H1 (cell line): ENCODE measurements at regions not wholly inside any gene's neighbourhood (a gene's known extent, or its start where the extent isn't known, plus 50 kb on each side); places are given as distances from the start of the nearest gene placed in this dataset.

Source experiments
- CTCF ChIA-PET: fragments of 300-600 bp; sonication (Branson Sonifier 250); formaldehyde crosslinking; loops from one replicate; lab custom pipeline; 2021; ENCODE audit not compliant: partially characterized antibody; lab: Charles Lee
- POLR2A ChIA-PET: fragments of 300-600 bp; sonication (Branson Sonifier 250); formaldehyde crosslinking; loops from one replicate; lab custom pipeline; 2021; ENCODE audit warnings: inconsistent platforms; ENCODE audit not compliant: partially characterized antibody; lab: Charles Lee
- DNase-seq, 2 experiments: peaks; one replicate each; pipeline versions ENCODE4 v3.0.0 to v3.0.0-alpha.2; 2010 to 2022; ENCODE audit warnings: low spot score in 2 of 2, low read depth in 1 of 2, mixed read lengths in 1 of 2
- FAIRE-seq: peaks from 2 replicates; lab custom pipeline; 2011; peaks lifted over from hg19 to GRCh38; lab: Jason Lieb, UNC
- H2AFZ ChIP-seq: 2 replicates; pipeline ENCODE4 v1.8.1; 2012; ENCODE audit warnings: low read length, inconsistent platforms
- H2AK5ac ChIP-seq: 2 replicates; pipeline ENCODE4 v1.6.1; 2013; ENCODE audit warnings: low read depth, low read length
- H2BK120ac ChIP-seq: replicated peaks from 2 replicates; pipeline ENCODE3; 2013; ENCODE audit warnings: low read depth, low read length, inconsistent platforms
- H2BK12ac ChIP-seq: 2 replicates; pipeline ENCODE4 v1.6.1; 2013; ENCODE audit warnings: low read depth, low read length
- H2BK15ac ChIP-seq: 2 replicates; pipeline ENCODE4 v1.6.1; 2013; ENCODE audit warnings: low read length
- H2BK20ac ChIP-seq: 2 replicates; pipeline ENCODE4 v1.6.1; 2013; ENCODE audit warnings: low read length
- H2BK5ac ChIP-seq: 2 replicates; pipeline ENCODE4 v1.6.1; 2013; ENCODE audit warnings: low read depth, low read length
- H3K14ac ChIP-seq: 2 replicates; pipeline ENCODE4 v1.6.1; 2013; ENCODE audit warnings: inconsistent platforms; ENCODE audit not compliant: insufficient read length
- H3K18ac ChIP-seq: 2 replicates; pipeline ENCODE4 v1.6.1; 2013; ENCODE audit warnings: low read length; ENCODE audit errors: extremely low read depth
- H3K23ac ChIP-seq: 2 replicates; pipeline ENCODE4 v1.6.1; 2013; ENCODE audit warnings: inconsistent platforms; ENCODE audit not compliant: insufficient read length
- H3K23me2 ChIP-seq: 2 replicates; pipeline ENCODE4 v1.6.1; 2013; ENCODE audit warnings: low read depth, low read length
- H3K27ac ChIP-seq: 2 replicates; pipeline ENCODE4 v1.6.1; 2011; ENCODE audit warnings: low read depth, low read length, inconsistent platforms
- H3K27me3 ChIP-seq, 4 experiments: replicated peaks in 1 of 4; 1 replicate in 1 of 4; 2 replicates in 3 of 4; pipeline versions ENCODE4 v1.6.1 to v1.8.1; 2011 to 2013; ENCODE audit warnings: low read length in 3 of 4, mild to moderate bottlenecking in 3 of 4, inconsistent platforms in 2 of 4, mixed read lengths in 2 of 4, moderate library complexity in 1 of 4; ENCODE audit not compliant: control insufficient read depth in 3 of 4, insufficient read depth in 3 of 4; ENCODE audit errors: extremely low read depth in 1 of 4
- H3K36me3 ChIP-seq, 4 experiments: 2 replicates each; pipeline versions ENCODE4 v1.6.1 to v1.8.1; 2011 to 2013; ENCODE audit warnings: mild to moderate bottlenecking in 4 of 4, low read length in 3 of 4, moderate library complexity in 2 of 4, control low read depth in 1 of 4, inconsistent platforms in 1 of 4; ENCODE audit not compliant: insufficient read depth in 4 of 4, control insufficient read depth in 2 of 4
- H3K4ac ChIP-seq: replicated peaks from 2 replicates; pipeline ENCODE3; 2013; ENCODE audit warnings: low read length, low read depth, mixed read lengths, inconsistent platforms; ENCODE audit not compliant: insufficient read length
- H3K4me1 ChIP-seq, 4 experiments: replicated peaks in 1 of 4; 1 replicate in 1 of 4; 2 replicates in 3 of 4; pipeline versions ENCODE4 v1.6.1 to v1.8.1; 2011 to 2013; ENCODE audit warnings: low read length in 3 of 4, inconsistent platforms in 2 of 4, mixed read lengths in 1 of 4; ENCODE audit not compliant: insufficient read depth in 4 of 4, control insufficient read depth in 3 of 4
- H3K4me2 ChIP-seq, 2 experiments: 2 replicates each; pipeline versions ENCODE4 v1.6.1 to v1.8.1; 2011 to 2013; ENCODE audit warnings: low read depth in 2 of 2, low read length in 2 of 2, control low read depth in 1 of 2, inconsistent platforms in 1 of 2, mild to moderate bottlenecking in 1 of 2; ENCODE audit not compliant: insufficient read depth in 1 of 2
- H3K4me3 ChIP-seq, 4 experiments: fragments of 200-600, 300-600 bp in 1 of 4; sonication (generic), shearing (Covaris generic), sonication (Bioruptor Twin) in 1 of 4; 2 replicates each; pipeline versions ENCODE4 v1.5.1 to v1.8.1; 2011 to 2016; ENCODE audit warnings: low read length in 4 of 4, low read depth in 3 of 4, control low read depth in 2 of 4, inconsistent platforms in 2 of 4, mild to moderate bottlenecking in 2 of 4, mixed read lengths in 1 of 4, moderate library complexity in 1 of 4; ENCODE audit not compliant: insufficient read depth in 2 of 4; ENCODE audit errors: extremely low read depth in 1 of 4
- H3K56ac ChIP-seq: replicated peaks from 2 replicates; pipeline ENCODE3; 2013; ENCODE audit warnings: low read depth, mild to moderate bottlenecking, mixed read lengths, low read length, inconsistent platforms; ENCODE audit not compliant: insufficient read length
- H3K79me1 ChIP-seq: 2 replicates; pipeline ENCODE4 v1.6.1; 2013; ENCODE audit warnings: low read depth, low read length, control low read depth
- H3K79me2 ChIP-seq, 2 experiments: 2 replicates each; pipeline versions ENCODE4 v1.6.1 to v1.8.1; 2012 to 2013; ENCODE audit warnings: low read length in 2 of 2, mild to moderate bottlenecking in 2 of 2, inconsistent platforms in 1 of 2; ENCODE audit not compliant: insufficient read depth in 2 of 2, control insufficient read depth in 1 of 2
- H3K9ac ChIP-seq, 4 experiments: replicated peaks in 1 of 4; 1 replicate in 1 of 4; 2 replicates in 3 of 4; pipeline versions ENCODE4 v1.6.1 to v1.8.1; 2011 to 2013; ENCODE audit warnings: low read depth in 3 of 4, low read length in 3 of 4, control low read depth in 2 of 4, mild to moderate bottlenecking in 2 of 4, moderate library complexity in 2 of 4, inconsistent platforms in 1 of 4; ENCODE audit errors: extremely low read depth in 1 of 4
- H3K9me3 ChIP-seq, 2 experiments: 2 replicates each; pipeline versions ENCODE4 v1.6.1 to v1.8.1; 2012 to 2013; ENCODE audit warnings: mild to moderate bottlenecking in 2 of 2, moderate library complexity in 2 of 2, control low read depth in 1 of 2, inconsistent platforms in 1 of 2, low read depth in 1 of 2, low read length in 1 of 2, mixed read lengths in 1 of 2; ENCODE audit not compliant: insufficient read depth in 2 of 2
- H4K20me1 ChIP-seq, 2 experiments: replicated peaks in 1 of 2; 2 replicates each; pipeline versions ENCODE3 to v1.8.1; 2011 to 2013; ENCODE audit warnings: inconsistent platforms in 2 of 2, low read length in 2 of 2, mild to moderate bottlenecking in 1 of 2; ENCODE audit not compliant: insufficient read depth in 2 of 2, control insufficient read depth in 1 of 2
- H4K5ac ChIP-seq: 2 replicates; pipeline ENCODE4 v1.6.1; 2013; ENCODE audit warnings: low read length, low read depth, mixed read lengths, inconsistent platforms; ENCODE audit not compliant: insufficient read length
- H4K8ac ChIP-seq: 2 replicates; pipeline ENCODE4 v1.8.0; 2013; ENCODE audit warnings: mild to moderate bottlenecking, moderate library complexity, low read length, inconsistent platforms; ENCODE audit not compliant: insufficient read depth; ENCODE audit errors: extremely low read depth
- H4K91ac ChIP-seq: replicated peaks from 2 replicates; pipeline ENCODE3; 2013; ENCODE audit warnings: low read length, mixed read lengths, inconsistent platforms; ENCODE audit not compliant: insufficient read length
- CTCF ChIP-seq, 3 experiments: IDR thresholded peaks; 1 replicate in 2 of 3; 2 replicates in 1 of 3; pipeline versions ENCODE4 v1.5.1 to v1.6.1; 2011; ENCODE audit warnings: low read length in 3 of 3, mild to moderate bottlenecking in 3 of 3, inconsistent platforms in 2 of 3, low read depth in 1 of 3, moderate library complexity in 1 of 3; ENCODE audit not compliant: insufficient read depth in 1 of 3; ENCODE audit errors: control extremely low read depth in 1 of 3
- HDAC6 ChIP-seq: IDR thresholded peaks from one replicate; pipeline ENCODE4 v1.7.1; 2012; ENCODE audit warnings: low read depth, mild to moderate bottlenecking, inconsistent platforms, low read length, moderate library complexity
- JUN ChIP-seq: IDR thresholded peaks from 2 replicates; pipeline ENCODE4 v1.6.1; 2011; ENCODE audit warnings: low read depth, mild to moderate bottlenecking, improper control_type of control experiment, low read length
- MAFK ChIP-seq: IDR thresholded peaks from 2 replicates; pipeline ENCODE4 v1.6.1; 2012; ENCODE audit warnings: low read depth, mild to moderate bottlenecking, improper control_type of control experiment, low read length
- RXRA ChIP-seq: IDR thresholded peaks from 2 replicates; pipeline ENCODE4 v1.6.1; 2011; ENCODE audit warnings: low read depth, mild to moderate bottlenecking, low read length, moderate library complexity; ENCODE audit not compliant: insufficient read depth
- SRF ChIP-seq: IDR thresholded peaks from 2 replicates; pipeline ENCODE4 v1.6.1; 2011; ENCODE audit warnings: mild to moderate bottlenecking, low read depth, low read length, moderate library complexity
- TAF1 ChIP-seq: IDR thresholded peaks from 2 replicates; pipeline ENCODE4 v1.6.1; 2011; ENCODE audit warnings: mild to moderate bottlenecking, low read depth, low read length
- WGBS, 2 experiments: shearing (Covaris generic) in 1 of 2; methylation state at CpG; one replicate each; pipeline versions ENCODE4 v1.1.6 to v1.1.7; 2013 to 2015; ENCODE audit warnings: low lambda C conversion rate in 2 of 2, mixed read lengths in 2 of 2, inconsistent platforms in 1 of 2, low coverage in 1 of 2, missing lambda C conversion rate in 1 of 2; ENCODE audit not compliant: insufficient replicate concordance in 2 of 2, insufficient coverage in 1 of 2, insufficient read length in 1 of 2; ENCODE audit errors: extremely low coverage in 1 of 2, missing lambda C conversion rate in 1 of 2; 5-methylcytosine and 5-hydroxymethylcytosine counted together

GRCh38 chr6:164507206-164507940, 802.0 kb downstream of the C6orf118 start:
- no peak overlapping the region for H4K91ac ChIP-seq
- no peaks in the 10 kb centered on the region for H4K20me1 ChIP-seq
- no peak overlapping the region for H3K4ac ChIP-seq
- H2BK20ac ChIP-seq = no peak overlapping the region
- ChIA-PET POLR2A (no interaction called here), CTCF (no interaction called here)
- peak overlapping the region; percentile 50; the same call in 1 of the 2 replicates for H2AFZ ChIP-seq
- H3K36me3 ChIP-seq = no peaks in the 10 kb centered on the region
- TF ChIP-seq JUN = no peak
- no peak for TF ChIP-seq RXRA
- TF ChIP-seq CTCF (IDR thresholded peaks at IDR 0.05; ENCODE audit: control extremely low read depth in 1 of 3, insufficient read depth in 1 of 3, low read depth in 1 of 3, low read length in 3 of 3) = no peak
- no peak for TF ChIP-seq HDAC6
- TF ChIP-seq MAFK = no peak
- TF ChIP-seq TAF1 = no peak
- TF ChIP-seq SRF = no peak
- H4K5ac ChIP-seq = no peak overlapping the region
- H2BK5ac ChIP-seq = no peak overlapping the region
- H3K23me2 ChIP-seq = no peaks in the 10 kb centered on the region
- H3K9ac ChIP-seq = no peak overlapping the region
- WGBS, 2 experiments = 92% methylated on average over 8 of the region's 8 CpGs; no CpG with 5 or more reads in 1 of the 2 experiments
- no peaks in the 10 kb centered on the region for H3K79me1 ChIP-seq
- H2BK12ac ChIP-seq = no peak overlapping the region
- FAIRE-seq = no peak
- no peak overlapping the region for H4K8ac ChIP-seq
- H3K14ac ChIP-seq = no peak overlapping the region
- H3K27ac ChIP-seq = no peak overlapping the region
- H2BK15ac ChIP-seq = no peak overlapping the region; the same call in 1 of the 2 replicates
- no peaks in the 10 kb centered on the region for H3K9me3 ChIP-seq
- DNase-seq = no peak
- no peak overlapping the region for H3K23ac ChIP-seq
- H3K27me3 ChIP-seq = no peaks in the 10 kb centered on the region
- H2BK120ac ChIP-seq = no peak overlapping the region
- no peak overlapping the region for H3K4me3 ChIP-seq
- no peak overlapping the region for H3K18ac ChIP-seq
- H2AK5ac ChIP-seq = no peak overlapping the region
- H3K79me2 ChIP-seq = no peaks in the 10 kb centered on the region
- no peak overlapping the region for H3K4me2 ChIP-seq
- H3K4me1 ChIP-seq = no peaks in the 10 kb centered on the region
- H3K56ac ChIP-seq = no peak overlapping the region
